ENCODE measurements at regions not wholly inside any gene's neighbourhood (a gene's known extent, or its start where the extent isn't known, plus 50 kb on each side); places are given as distances from the start of the nearest gene placed in this dataset.

DNA sequence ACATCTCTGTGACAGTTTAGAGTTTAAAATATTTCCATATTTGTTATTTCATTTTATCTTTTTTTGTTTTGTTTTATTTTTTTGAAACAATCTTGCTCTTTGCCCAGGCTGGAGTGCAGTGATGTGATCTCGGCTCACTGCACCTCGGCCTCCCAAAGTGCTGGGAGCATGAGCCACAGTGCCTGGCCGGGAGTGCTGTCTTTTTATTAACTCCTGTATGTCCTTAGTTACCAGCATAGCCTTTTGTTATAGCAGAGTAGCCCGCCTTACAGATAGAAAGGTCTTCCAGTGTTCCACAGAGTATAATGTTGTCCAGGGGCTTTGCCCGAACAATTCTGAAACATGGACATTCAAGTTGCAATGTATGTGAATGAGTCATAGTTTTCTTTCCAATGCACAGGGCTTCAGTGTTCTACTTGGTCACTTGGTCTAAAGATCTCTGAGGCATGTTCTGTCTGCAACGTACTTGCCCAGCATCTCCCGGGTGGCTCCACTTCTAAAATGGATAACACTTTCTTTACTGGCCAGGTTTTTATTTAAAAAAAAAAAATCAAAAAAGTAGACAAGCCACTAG is 125.6 kb downstream of the KCNJ18 start:
- POLR2A ChIA-PET, result no interaction called here
- Mint-ChIP-seq H3K27me3 (ENCODE audit: insufficient read depth, unreplicated experiment) (no peaks in the 10 kb centered on the region), H3K36me3 (ENCODE audit: insufficient read depth, unreplicated experiment) (no peaks in the 10 kb centered on the region), H3K27ac (ENCODE audit: low read depth, unreplicated experiment) (no peak overlapping the region), H3K9me3 (ENCODE audit: unreplicated experiment) (peaks cover 14% of the 10 kb centered on the region), H3K4me3 (ENCODE audit: unreplicated experiment) (no peak overlapping the region), H3K4me1 (ENCODE audit: insufficient read depth, unreplicated experiment) (no peaks in the 10 kb centered on the region)
- DNase-seq (ENCODE audit: unreplicated experiment), result no peak
- intact Hi-C loops (cut with micrococcal nuclease), result no loop called here
- CTCF ChIA-PET, result no interaction called here
- TF ChIP-seq, protein P1, sequence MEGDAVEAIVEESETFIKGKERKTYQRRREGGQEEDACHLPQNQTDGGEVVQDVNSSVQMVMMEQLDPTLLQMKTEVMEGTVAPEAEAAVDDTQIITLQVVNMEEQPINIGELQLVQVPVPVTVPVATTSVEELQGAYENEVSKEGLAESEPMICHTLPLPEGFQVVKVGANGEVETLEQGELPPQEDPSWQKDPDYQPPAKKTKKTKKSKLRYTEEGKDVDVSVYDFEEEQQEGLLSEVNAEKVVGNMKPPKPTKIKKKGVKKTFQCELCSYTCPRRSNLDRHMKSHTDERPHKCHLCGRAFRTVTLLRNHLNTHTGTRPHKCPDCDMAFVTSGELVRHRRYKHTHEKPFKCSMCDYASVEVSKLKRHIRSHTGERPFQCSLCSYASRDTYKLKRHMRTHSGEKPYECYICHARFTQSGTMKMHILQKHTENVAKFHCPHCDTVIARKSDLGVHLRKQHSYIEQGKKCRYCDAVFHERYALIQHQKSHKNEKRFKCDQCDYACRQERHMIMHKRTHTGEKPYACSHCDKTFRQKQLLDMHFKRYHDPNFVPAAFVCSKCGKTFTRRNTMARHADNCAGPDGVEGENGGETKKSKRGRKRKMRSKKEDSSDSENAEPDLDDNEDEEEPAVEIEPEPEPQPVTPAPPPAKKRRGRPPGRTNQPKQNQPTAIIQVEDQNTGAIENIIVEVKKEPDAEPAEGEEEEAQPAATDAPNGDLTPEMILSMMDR (IDR thresholded peaks at IDR 0.05; ENCODE audit: unreplicated experiment), result no peak
- no TSS peak for BruUV-seq (replicated peaks)

DNA sequence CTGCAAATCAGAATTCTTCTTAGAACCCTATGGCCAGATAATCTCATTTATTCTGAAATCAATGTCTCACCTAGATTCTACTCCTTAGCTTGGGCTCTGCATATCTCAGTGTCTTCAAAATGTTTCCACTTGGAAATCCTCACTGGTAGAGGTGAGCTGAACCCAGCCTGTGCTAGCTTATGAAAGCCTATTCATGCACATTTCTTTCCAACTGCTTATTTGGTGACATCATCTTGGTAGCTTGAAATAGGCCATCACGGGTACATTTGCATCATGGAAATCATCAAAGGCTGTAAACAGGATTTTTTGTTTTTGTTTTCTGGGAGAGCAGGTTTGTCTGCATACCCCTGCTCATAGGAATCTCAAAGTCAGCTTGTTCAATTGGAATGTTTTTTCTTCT is 130.8 kb downstream of the KCNJ18 start:
- TF ChIP-seq, protein P1 (IDR thresholded peaks at IDR 0.05; ENCODE audit: unreplicated experiment), result no peak
- Mint-ChIP-seq H3K9me3 (ENCODE audit: unreplicated experiment) (no peaks in the 10 kb centered on the region), H3K27ac (ENCODE audit: low read depth, unreplicated experiment) (no peak overlapping the region), H3K4me1 (ENCODE audit: insufficient read depth, unreplicated experiment) (no peaks in the 10 kb centered on the region), H3K4me3 (ENCODE audit: unreplicated experiment) (no peak overlapping the region), H3K36me3 (ENCODE audit: insufficient read depth, unreplicated experiment) (no peaks in the 10 kb centered on the region), H3K27me3 (ENCODE audit: insufficient read depth, unreplicated experiment) (no peaks in the 10 kb centered on the region)
- CTCF ChIA-PET, result no interaction called here
- POLR2A ChIA-PET, result no interaction called here
- DNase-seq (ENCODE audit: unreplicated experiment), result no peak
- no TSS peak for BruUV-seq (replicated peaks)
- intact Hi-C loops (cut with micrococcal nuclease), result no loop called here

DNA sequence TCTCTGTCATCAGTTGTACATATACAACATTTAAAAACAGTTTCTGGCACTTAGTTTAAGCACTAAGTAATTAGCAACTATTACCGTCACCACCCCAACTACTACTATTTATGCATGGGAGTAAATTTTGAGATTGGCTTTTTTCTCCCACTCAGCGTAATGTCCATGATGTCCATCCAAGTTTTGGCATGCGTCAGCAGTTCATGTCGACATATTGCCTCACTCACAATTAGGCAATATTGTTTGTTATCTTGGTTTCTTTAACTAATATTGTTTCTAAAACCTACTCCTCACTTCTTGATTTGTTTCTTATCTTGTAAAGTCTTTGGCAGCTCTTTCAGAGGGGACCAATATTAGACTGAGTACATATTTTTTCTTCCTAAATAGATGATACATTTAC is 131.3 kb downstream of the KCNJ18 start:
- H3K9me3 Mint-ChIP-seq (ENCODE audit: unreplicated experiment), result no peaks in the 10 kb centered on the region

DNA sequence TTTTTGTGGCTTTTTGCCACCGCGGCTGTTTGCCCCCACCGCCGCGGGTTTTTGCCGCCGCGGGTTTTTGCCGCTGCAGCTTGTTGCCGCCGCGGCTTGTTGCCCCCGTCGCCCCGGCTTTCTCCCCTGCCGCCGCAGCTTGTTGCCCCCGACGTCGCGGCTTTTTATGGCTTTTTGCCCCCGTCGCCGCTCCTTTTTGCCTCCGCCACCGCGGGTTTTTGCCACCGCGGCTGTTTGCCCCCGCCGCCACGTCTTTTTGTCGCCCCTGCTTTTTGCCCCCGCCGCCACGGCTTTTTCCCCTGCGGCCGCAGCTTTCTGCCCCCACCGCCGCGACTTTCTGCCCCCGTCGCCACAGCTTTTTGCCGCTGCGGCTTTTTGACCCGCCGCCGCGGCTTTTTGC is 149.5 kb downstream of the KCNJ18 start:
- DNase-seq (ENCODE audit: unreplicated experiment), result no peak
- CTCF ChIA-PET, result no interaction called here

More for the DNA sequence above, 131.3 kb downstream of the KCNJ18 start:
- no peak for DNase-seq (ENCODE audit: unreplicated experiment)
- no peaks in the 10 kb centered on the region for H3K27me3 Mint-ChIP-seq (ENCODE audit: insufficient read depth, unreplicated experiment)
- ChIA-PET CTCF (no interaction called here), POLR2A (no interaction called here)
- H3K4me3 Mint-ChIP-seq (ENCODE audit: unreplicated experiment), result no peak overlapping the region
- no TSS peak for BruUV-seq (replicated peaks)
- H3K27ac Mint-ChIP-seq (ENCODE audit: low read depth, unreplicated experiment), result no peak overlapping the region
- TF ChIP-seq, protein P1 (IDR thresholded peaks at IDR 0.05; ENCODE audit: unreplicated experiment), result no peak
- intact Hi-C loops (cut with micrococcal nuclease), result no loop called here
- no peaks in the 10 kb centered on the region for H3K4me1 Mint-ChIP-seq (ENCODE audit: insufficient read depth, unreplicated experiment)
- no peaks in the 10 kb centered on the region for H3K36me3 Mint-ChIP-seq (ENCODE audit: insufficient read depth, unreplicated experiment)

More for the DNA sequence above, 149.5 kb downstream of the KCNJ18 start:
- intact Hi-C loops (cut with micrococcal nuclease), result no loop called here
- Mint-ChIP-seq H3K27ac (ENCODE audit: low read depth, unreplicated experiment) (no peak overlapping the region), H3K27me3 (ENCODE audit: insufficient read depth, unreplicated experiment) (no peaks in the 10 kb centered on the region), H3K4me1 (ENCODE audit: insufficient read depth, unreplicated experiment) (no peaks in the 10 kb centered on the region), H3K36me3 (ENCODE audit: insufficient read depth, unreplicated experiment) (no peaks in the 10 kb centered on the region), H3K4me3 (ENCODE audit: unreplicated experiment) (no peak overlapping the region), H3K9me3 (ENCODE audit: unreplicated experiment) (peaks cover 16% of the 10 kb centered on the region)
- TF ChIP-seq, protein P1 (IDR thresholded peaks at IDR 0.05; ENCODE audit: unreplicated experiment), result no peak
- POLR2A ChIA-PET, result no interaction called here
- BruUV-seq (replicated peaks), result no TSS peak

Measured in MCF 10A (cell line).